ENCODE measurements at regions not wholly inside any gene's neighbourhood (a gene's known extent, or its start where the extent isn't known, plus 50 kb on each side); places are given as distances from the start of the nearest gene placed in this dataset.

- no peak overlapping the region for H3K4me3 ChIP-seq (ENCODE audit: low read length)
- no peak for TF ChIP-seq CTCF (conservative IDR thresholded peaks at IDR 0.05; ENCODE audit: low read depth, low read length)
Observed at GRCh38 chr2:117339980-117340379, 474.5 kb upstream of the DDX18 start.

GRCh38 chr2:117341690-117342089 lies 472.8 kb upstream of the DDX18 start:
- no peak for TF ChIP-seq CTCF (conservative IDR thresholded peaks at IDR 0.05; ENCODE audit: low read depth, low read length)
- H3K4me3 ChIP-seq (ENCODE audit: low read length), result no peak overlapping the region
- DNase-seq (ENCODE audit: low read depth), result no peak

More at GRCh38 chr2:117339980-117340379, 474.5 kb upstream of the DDX18 start:
- DNase-seq (ENCODE audit: low read depth), result no peak

- H3K4me3 ChIP-seq (ENCODE audit: low read length), result no peak overlapping the region
- no peak for DNase-seq (ENCODE audit: low read depth)
- TF ChIP-seq CTCF (conservative IDR thresholded peaks at IDR 0.05; ENCODE audit: low read depth, low read length), result no peak
Observed at GRCh38 chr2:117342415-117342814, 472.1 kb upstream of the DDX18 start.

DNA sequence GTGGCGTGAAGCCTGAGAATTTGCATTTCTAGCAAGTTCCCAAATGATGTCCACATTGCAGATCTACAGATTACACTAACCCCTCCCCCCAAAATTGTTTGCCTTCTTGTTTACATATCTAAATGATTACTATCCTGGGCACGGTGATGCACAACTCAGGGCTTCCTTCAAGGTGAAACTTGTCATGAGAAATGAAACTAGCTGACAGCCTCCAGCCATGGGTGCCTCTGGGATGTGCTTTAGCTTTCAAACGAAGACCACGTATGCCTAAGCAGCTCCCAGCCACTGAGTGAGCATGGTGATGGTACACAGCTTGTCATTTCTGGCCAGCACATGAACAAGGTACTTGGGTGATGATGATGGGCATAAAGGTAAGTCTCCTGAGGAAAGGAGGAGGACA lies 464.8 kb upstream of the DDX18 start:
- TF ChIP-seq CTCF (conservative IDR thresholded peaks at IDR 0.05; ENCODE audit: low read depth, low read length), result no peak
- DNase-seq (ENCODE audit: low read depth), result no peak

DNA sequence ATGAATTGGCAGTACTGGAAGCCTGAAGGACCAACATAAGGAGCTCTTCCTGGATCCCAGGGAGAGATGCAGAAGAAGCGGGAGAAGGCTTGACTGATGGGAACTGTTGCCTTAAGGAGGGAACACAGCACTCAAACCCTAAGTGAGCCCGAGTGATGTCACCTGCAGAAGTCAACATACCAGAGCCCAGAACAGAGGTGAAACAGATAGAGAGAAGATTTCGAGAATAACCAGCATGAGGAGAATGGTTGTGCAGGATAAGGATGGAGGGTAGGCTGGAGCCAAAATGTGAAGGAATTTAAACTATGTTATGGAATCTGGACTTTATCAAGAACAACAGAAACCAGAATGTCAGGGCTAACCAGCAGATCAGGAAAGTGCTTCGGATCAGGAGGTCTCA lies 463.1 kb upstream of the DDX18 start:
- H3K4me3 ChIP-seq (ENCODE audit: low read length), result no peak overlapping the region
- no peak for TF ChIP-seq CTCF (conservative IDR thresholded peaks at IDR 0.05; ENCODE audit: low read depth, low read length)
- no peak for DNase-seq (ENCODE audit: low read depth)

More for the DNA sequence above, 464.8 kb upstream of the DDX18 start:
- H3K4me3 ChIP-seq (ENCODE audit: low read length), result no peak overlapping the region

DNA sequence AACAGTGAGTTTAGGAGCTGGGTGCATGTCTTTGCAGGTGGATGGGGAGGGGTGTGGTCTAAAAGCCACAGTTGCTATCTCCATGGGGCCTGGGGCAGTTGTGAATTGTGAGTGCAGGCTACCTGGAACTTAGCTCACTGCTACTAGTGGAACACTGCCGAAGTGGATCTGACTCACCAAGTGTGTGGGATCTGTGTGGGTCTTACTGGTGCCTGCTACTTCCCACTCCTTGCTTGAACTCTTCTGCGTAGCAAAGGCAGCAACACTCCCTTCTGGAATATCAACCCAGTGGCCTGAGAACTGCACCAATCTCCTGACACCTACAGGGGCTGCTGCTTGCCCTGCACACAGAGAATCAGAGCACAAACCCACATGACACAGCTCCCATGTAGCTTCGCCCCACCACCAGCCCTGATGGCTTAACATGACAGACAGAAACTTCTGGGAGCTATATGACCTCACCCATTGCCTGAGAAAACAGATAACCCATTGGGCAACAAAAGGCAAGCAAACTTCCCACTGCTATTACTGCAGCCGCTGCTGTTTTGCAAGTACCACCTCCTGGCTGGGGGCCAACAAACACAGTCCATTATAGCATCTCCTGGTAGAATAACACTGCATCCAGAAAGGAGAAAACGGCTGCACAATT lies 455.1 kb upstream of the DDX18 start:
- no peak for TF ChIP-seq CTCF (conservative IDR thresholded peaks at IDR 0.05; ENCODE audit: low read depth, low read length)
- no peak overlapping the region for H3K4me3 ChIP-seq (ENCODE audit: low read length)
- DNase-seq (ENCODE audit: low read depth), result no peak

- no peak overlapping the region for H3K4me3 ChIP-seq (ENCODE audit: low read length)
- DNase-seq (ENCODE audit: low read depth), result no peak
- no peak for TF ChIP-seq CTCF (conservative IDR thresholded peaks at IDR 0.05; ENCODE audit: low read depth, low read length)
Observed at GRCh38 chr2:117360586-117360985, 453.9 kb upstream of the DDX18 start.

All from retinal pigment epithelial cell (primary cell).